Spleen (tissue), 11 donors: ENCODE measurements at regions not wholly inside any gene's neighbourhood (a gene's known extent, or its start where the extent isn't known, plus 50 kb on each side); places are given as distances from the start of the nearest gene placed in this dataset.

ENCODE experiments used
- DNase-seq: peaks from one replicate; pipeline ENCODE4 v3.0.0-alpha.2; 2020
- H3K27ac ChIP-seq, 8 donors: fragments of 200-600 bp; sonication (generic) in 7 of 8; 1 replicate in 4 of 8; 2 replicates in 4 of 8; pipeline versions ENCODE4 v1.5.0 to v1.8.0; 2016 to 2021; ENCODE audit warnings: inconsistent platforms in 4 of 8, mild to moderate bottlenecking in 4 of 8, moderate library complexity in 1 of 8
- H3K27me3 ChIP-seq, 7 donors: fragments of 200-600 bp; sonication (generic) in 6 of 7; replicated peaks in 1 of 7; 1 replicate in 4 of 7; 2 replicates in 3 of 7; pipeline versions ENCODE4 v1.5.0 to v1.8.0; 2016 to 2021; ENCODE audit warnings: inconsistent platforms in 3 of 7, mild to moderate bottlenecking in 1 of 7
- H3K36me3 ChIP-seq, 6 donors: fragments of 200-600 bp; sonication (generic) in 5 of 6; 1 replicate in 4 of 6; 2 replicates in 2 of 6; pipeline versions ENCODE4 v1.5.0 to v1.8.0; 2016 to 2021; ENCODE audit warnings: inconsistent platforms in 2 of 6
- H3K4me1 ChIP-seq, 6 donors: fragments of 200-600 bp; sonication (generic) in 5 of 6; 1 replicate in 3 of 6; 2 replicates in 3 of 6; pipeline versions ENCODE4 v1.5.0 to v1.8.0; 2016 to 2021; ENCODE audit warnings: inconsistent platforms in 3 of 6
- H3K4me3 ChIP-seq, 8 donors: fragments of 200-600 bp; sonication (generic) in 7 of 8; 1 replicate in 4 of 8; 2 replicates in 4 of 8; pipeline versions ENCODE4 v1.5.0 to v1.8.0; 2016 to 2021; ENCODE audit warnings: inconsistent platforms in 4 of 8, mild to moderate bottlenecking in 4 of 8, moderate library complexity in 2 of 8
- H3K9me3 ChIP-seq, 8 donors: fragments of 200-600 bp; sonication (generic) in 7 of 8; 1 replicate in 4 of 8; 2 replicates in 4 of 8; pipeline versions ENCODE4 v1.5.0 to v1.8.0; 2016 to 2021; ENCODE audit warnings: inconsistent platforms in 4 of 8
- POLR2A ChIP-seq, 3 donors: fragments of 450-650 bp; IDR thresholded peaks; one replicate each; pipeline ENCODE4 v1.5.1; 2017; ENCODE audit warnings: antibody characterized with exemption in 3 of 3, mild to moderate bottlenecking in 1 of 3
- POLR2AphosphoS5 ChIP-seq, 3 donors: sonication (generic); formaldehyde crosslinking; IDR thresholded peaks; one replicate each; pipeline ENCODE4 v1.5.1; 2017; ENCODE audit warnings: antibody characterized with exemption in 3 of 3
- WGBS, 5 donors: extraction: QIAGEN DNeasy Blood & Tissue Kit in 3 of 5; methylation state at CpG; one replicate each; pipeline versions ENCODE4 v1.1.5 to v1.1.7; 2013 to 2018; 5-methylcytosine and 5-hydroxymethylcytosine counted together
- intact Hi-C: fragments of 100-400 bp; cut with DNase I; formaldehyde crosslinking; loops from one replicate; pipeline ENCODE4 v1.15.0; 2023; ENCODE audit warnings: low total_unique reads
- TF ChIP-seq, protein P1 (sequence below), 11 experiments: fragments of 200-600 bp in 7 of 11; fragments of 450-650 bp in 4 of 11; sonication (generic) in 4 of 11; IDR thresholded peaks in 8 of 11; conservative IDR thresholded peaks in 3 of 11; 1 replicate in 7 of 11; 2 replicates in 4 of 11; pipeline versions ENCODE4 v1.4.0 to v1.8.0; 2016 to 2021; ENCODE audit warnings: antibody characterized with exemption in 11 of 11, inconsistent platforms in 4 of 11, mild to moderate bottlenecking in 1 of 11
- donor health status: healthy with polysubstance abuse.
- donor health status: DM: no; HTN: no; CAD: no; lungs with moderate emphysema.
- donor health status: DM: no; HTN: no; CAD: no.
- donor health status: Bipolar disorder and iron deficiency.
- donor health status: healthy.
- donor health status: DM: no; HTN: no; CAD: no.
- donor health status: DM: yes; HTN: yes; CAD: no.

GRCh38 chr13:31955101-31955500, 76.5 kb upstream of the FRY start:
- H3K9me3 ChIP-seq: peaks cover 0 to 7% (median 2%) of the 10 kb centered on the region in 8 donors
- WGBS, 5 donors: 84 to 95% (median 86%) methylated on average over 3 of the region's 3 CpGs
- H3K4me3 ChIP-seq: no peak overlapping the region
- intact Hi-C loops: no loop called here
- no peaks in the 10 kb centered on the region for H3K27me3 ChIP-seq
- H3K27ac ChIP-seq: no peak overlapping the region
- DNase-seq: no peak
- H3K36me3 ChIP-seq: peaks cover 0 to 8% (median 0%) of the 10 kb centered on the region in 6 donors
- H3K4me1 ChIP-seq: peaks cover 0 to 24% (median 10%) of the 10 kb centered on the region in 6 donors
- TF ChIP-seq, protein P1, sequence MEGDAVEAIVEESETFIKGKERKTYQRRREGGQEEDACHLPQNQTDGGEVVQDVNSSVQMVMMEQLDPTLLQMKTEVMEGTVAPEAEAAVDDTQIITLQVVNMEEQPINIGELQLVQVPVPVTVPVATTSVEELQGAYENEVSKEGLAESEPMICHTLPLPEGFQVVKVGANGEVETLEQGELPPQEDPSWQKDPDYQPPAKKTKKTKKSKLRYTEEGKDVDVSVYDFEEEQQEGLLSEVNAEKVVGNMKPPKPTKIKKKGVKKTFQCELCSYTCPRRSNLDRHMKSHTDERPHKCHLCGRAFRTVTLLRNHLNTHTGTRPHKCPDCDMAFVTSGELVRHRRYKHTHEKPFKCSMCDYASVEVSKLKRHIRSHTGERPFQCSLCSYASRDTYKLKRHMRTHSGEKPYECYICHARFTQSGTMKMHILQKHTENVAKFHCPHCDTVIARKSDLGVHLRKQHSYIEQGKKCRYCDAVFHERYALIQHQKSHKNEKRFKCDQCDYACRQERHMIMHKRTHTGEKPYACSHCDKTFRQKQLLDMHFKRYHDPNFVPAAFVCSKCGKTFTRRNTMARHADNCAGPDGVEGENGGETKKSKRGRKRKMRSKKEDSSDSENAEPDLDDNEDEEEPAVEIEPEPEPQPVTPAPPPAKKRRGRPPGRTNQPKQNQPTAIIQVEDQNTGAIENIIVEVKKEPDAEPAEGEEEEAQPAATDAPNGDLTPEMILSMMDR (IDR thresholded peaks at IDR 0.05 in 8 of 11, conservative IDR thresholded peaks at IDR 0.05 in 3 of 11): no peak
- TF ChIP-seq POLR2A (IDR thresholded peaks at IDR 0.05) (no peak), POLR2AphosphoS5 (IDR thresholded peaks at IDR 0.05) (no peak)

DNA sequence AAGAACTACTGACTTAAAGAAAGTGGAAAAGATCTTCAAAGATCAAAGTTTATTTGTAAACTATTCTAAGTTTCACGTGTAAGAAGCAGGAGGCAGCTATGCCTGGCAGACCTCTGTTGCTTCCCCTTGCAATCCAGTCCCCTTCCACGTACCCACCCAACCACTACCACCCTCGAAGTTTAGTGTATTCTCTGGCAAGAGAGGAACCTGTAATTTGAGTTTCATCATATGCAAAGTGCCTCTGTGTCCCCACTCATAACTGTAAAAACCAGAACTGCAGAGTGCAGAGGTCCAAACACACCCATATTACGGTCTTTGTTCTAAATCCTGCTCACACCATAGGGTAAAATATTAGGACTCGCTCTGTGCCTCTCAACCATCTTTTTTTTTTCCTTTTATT, 75.8 kb upstream of the FRY start:
- peaks cover 0 to 7% (median 2%) of the 10 kb centered on the region in 8 donors for H3K9me3 ChIP-seq
- 50 to 76% (median 60%) methylated on average over 5 of the region's 5 CpGs for WGBS, 5 donors
- intact Hi-C loops: no loop called here
- DNase-seq: no peak
- no peak overlapping the region for H3K27ac ChIP-seq
- H3K27me3 ChIP-seq: no peaks in the 10 kb centered on the region
- peaks cover 0 to 8% (median 0%) of the 10 kb centered on the region in 6 donors for H3K36me3 ChIP-seq
- H3K4me3 ChIP-seq: no peak overlapping the region
- H3K4me1 ChIP-seq: peaks cover 0 to 18% (median 9%) of the 10 kb centered on the region in 6 donors
- TF ChIP-seq POLR2A (IDR thresholded peaks at IDR 0.05): no peak
- TF ChIP-seq, protein P1 (IDR thresholded peaks at IDR 0.05 in 8 of 11, conservative IDR thresholded peaks at IDR 0.05 in 3 of 11): no peak
- TF ChIP-seq POLR2AphosphoS5 (IDR thresholded peaks at IDR 0.05): no peak

- TF ChIP-seq POLR2A (IDR thresholded peaks at IDR 0.05): no peak
- TF ChIP-seq, protein P1 (IDR thresholded peaks at IDR 0.05 in 8 of 11, conservative IDR thresholded peaks at IDR 0.05 in 3 of 11): no peak
- no peak for TF ChIP-seq POLR2AphosphoS5 (IDR thresholded peaks at IDR 0.05)
- H3K4me3 ChIP-seq: no peak overlapping the region
- DNase-seq: no peak
- 89 to 99% (median 94%) methylated on average over 2 of the region's 2 CpGs for WGBS, 5 donors
- peaks cover 0 to 8% (median 0%) of the 10 kb centered on the region in 6 donors for H3K36me3 ChIP-seq
- H3K27me3 ChIP-seq: no peaks in the 10 kb centered on the region
- H3K27ac ChIP-seq: no peak overlapping the region
- H3K9me3 ChIP-seq: peaks cover 0 to 7% (median 2%) of the 10 kb centered on the region in 8 donors
- H3K4me1 ChIP-seq: peaks cover 0 to 7% (median 0%) of the 10 kb centered on the region in 6 donors
- intact Hi-C loops: no loop called here
Observed at GRCh38 chr13:31956980-31957644, 74.5 kb upstream of the FRY start.

- WGBS, 5 donors: 57 to 81% (median 70%) methylated on average over 2 of the region's 2 CpGs
Observed at GRCh38 chr13:31957772-31958171, 73.8 kb upstream of the FRY start.

More at GRCh38 chr13:31957772-31958171, 73.8 kb upstream of the FRY start:
- no peaks in the 10 kb centered on the region for H3K27me3 ChIP-seq
- peaks cover 0 to 7% (median 2%) of the 10 kb centered on the region in 8 donors for H3K9me3 ChIP-seq
- H3K27ac ChIP-seq: no peak overlapping the region
- intact Hi-C loops: no loop called here
- peaks cover 0 to 3% (median 0%) of the 10 kb centered on the region in 6 donors for H3K36me3 ChIP-seq
- H3K4me1 ChIP-seq: peaks cover 0 to 7% (median 0%) of the 10 kb centered on the region in 6 donors
- TF ChIP-seq POLR2AphosphoS5 (IDR thresholded peaks at IDR 0.05): no peak
- no peak overlapping the region for H3K4me3 ChIP-seq
- DNase-seq: no peak
